ENCODE measurements at regions not wholly inside any gene's neighbourhood (a gene's known extent, or its start where the extent isn't known, plus 50 kb on each side); places are given as distances from the start of the nearest gene placed in this dataset.

- DNase-seq: no peak
- no peak for ATAC-seq
- Histone ChIP-seq H3K4me3 (no peak overlapping the region), H3K4me1 (peaks cover 0 to 26% (median 5%) of the 10 kb centered on the region in 9 donors), H3K9me3 (no peaks in the 10 kb centered on the region), H3K27me3 (no peaks in the 10 kb centered on the region), H3K36me3 (no peaks in the 10 kb centered on the region), H3K27ac (no peak overlapping the region)
- intact Hi-C loops (cut with DNase I): loop anchor here in 7 of 10 donors (5.0 to 10.0 kb wide), 12 partner anchors 42 to 995 kb away; partner anchors contain the start of genes USP12 (in 4 of the 7), RASL11A (in 2 of the 7), RPL21 (in 1 of the 7) and URAD (in 1 of the 7)
- TF ChIP-seq CTCF (IDR thresholded peaks at IDR 0.05): no peak
- WGBS, 2 donors: 75 to 78% methylated on average over 15 of the region's 15 CpGs
Observed at GRCh38 chr13:26989261-26989956, 182.2 kb downstream of the USP12 start.

DNA sequence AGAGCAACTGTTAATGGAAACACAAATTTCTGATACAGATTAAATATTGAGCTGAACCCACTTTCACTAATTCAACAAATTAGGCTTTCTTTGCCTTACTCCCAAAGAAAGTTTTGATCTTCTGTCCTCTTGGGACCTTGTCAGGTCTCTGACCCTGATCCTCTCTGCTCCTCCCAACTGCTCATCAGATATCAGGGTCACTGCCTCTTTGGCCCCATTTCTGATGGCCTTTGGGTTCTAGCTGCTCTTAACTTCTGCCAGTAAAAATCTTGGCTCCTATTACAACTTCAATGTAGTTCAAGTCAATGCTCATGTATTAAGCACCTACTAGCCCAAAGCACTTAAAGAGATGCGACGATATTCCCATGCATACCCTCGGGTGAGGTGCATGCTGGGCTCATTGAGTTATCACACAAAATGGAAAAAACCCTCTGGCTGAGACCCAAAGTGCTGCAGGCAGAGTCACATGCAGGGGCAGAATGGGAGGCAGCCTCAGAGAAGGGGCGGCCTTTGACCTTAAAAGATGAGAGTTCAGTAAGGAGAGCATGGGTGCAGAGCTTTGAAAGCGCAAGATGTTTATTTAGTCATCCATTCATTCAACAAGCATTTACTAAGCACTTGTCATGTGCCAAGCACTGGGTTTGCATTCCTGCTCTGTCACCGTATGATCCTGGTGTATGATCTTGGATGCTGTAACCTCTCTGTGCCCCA is 183.4 kb downstream of the USP12 start:
- no peak for TF ChIP-seq CTCF (IDR thresholded peaks at IDR 0.05)

DNA sequence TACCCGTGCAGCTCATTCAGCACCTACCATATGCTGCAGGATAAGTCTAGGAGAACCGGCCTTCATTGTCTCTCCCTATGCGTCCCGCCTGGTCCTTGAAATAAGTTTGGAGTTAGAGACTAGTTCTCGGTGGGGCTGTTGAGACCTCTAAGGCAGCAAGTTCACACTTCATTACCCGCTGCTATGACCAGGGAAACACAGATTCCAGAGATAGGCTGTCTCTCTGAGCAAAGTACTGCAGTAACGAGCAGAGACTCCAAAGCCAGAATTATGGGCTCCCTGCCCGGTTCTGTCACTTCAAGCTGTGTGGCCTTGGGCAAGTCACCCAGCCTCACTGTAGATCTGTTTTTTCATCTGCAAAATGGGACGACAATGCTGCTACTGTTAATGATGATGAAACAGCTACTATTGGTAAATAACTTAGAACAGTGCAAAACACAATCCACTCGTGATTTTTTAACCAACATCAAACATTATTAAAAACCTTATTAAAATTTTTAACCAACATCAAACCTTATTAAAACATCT is 184.1 kb downstream of the USP12 start:
- H3K4me1 ChIP-seq: peaks cover 0 to 32% (median 12%) of the 10 kb centered on the region in 9 donors
- DNase-seq: no peak
- 62 to 74% methylated on average over 10 of the region's 10 CpGs for WGBS, 2 donors
- H3K36me3 ChIP-seq: no peaks in the 10 kb centered on the region
- ATAC-seq: no peak
- H3K27me3 ChIP-seq: no peaks in the 10 kb centered on the region
- intact Hi-C loops (cut with DNase I): loop anchor here in 7 of 10 donors (2.0 to 10.0 kb wide), 13 partner anchors 40 to 997 kb away; partner anchors contain the start of genes USP12 (in 4 of the 7), RASL11A (in 2 of the 7), RPL21 (in 1 of the 7) and URAD (in 1 of the 7)
- no peak overlapping the region for H3K4me3 ChIP-seq
- H3K27ac ChIP-seq: no peak overlapping the region
- no peaks in the 10 kb centered on the region for H3K9me3 ChIP-seq
- TF ChIP-seq CTCF (IDR thresholded peaks at IDR 0.05): no peak

More for the DNA sequence above, 183.4 kb downstream of the USP12 start:
- DNase-seq (no peak), ATAC-seq (no peak)
- Histone ChIP-seq H3K4me1 (peaks cover 0 to 35% (median 10%) of the 10 kb centered on the region in 9 donors), H3K36me3 (no peaks in the 10 kb centered on the region), H3K9me3 (no peaks in the 10 kb centered on the region), H3K27ac (no peak overlapping the region), H3K27me3 (no peaks in the 10 kb centered on the region), H3K4me3 (no peak overlapping the region)
- WGBS, 2 donors: 79 to 81% methylated on average over 6 of the region's 6 CpGs
- intact Hi-C loops (cut with DNase I): loop anchor here in 7 of 10 donors (5.0 to 10.0 kb wide), 12 partner anchors 41 to 997 kb away; partner anchors contain the start of genes USP12 (in 4 of the 7), RASL11A (in 2 of the 7), RPL21 (in 1 of the 7) and URAD (in 1 of the 7)

DNA sequence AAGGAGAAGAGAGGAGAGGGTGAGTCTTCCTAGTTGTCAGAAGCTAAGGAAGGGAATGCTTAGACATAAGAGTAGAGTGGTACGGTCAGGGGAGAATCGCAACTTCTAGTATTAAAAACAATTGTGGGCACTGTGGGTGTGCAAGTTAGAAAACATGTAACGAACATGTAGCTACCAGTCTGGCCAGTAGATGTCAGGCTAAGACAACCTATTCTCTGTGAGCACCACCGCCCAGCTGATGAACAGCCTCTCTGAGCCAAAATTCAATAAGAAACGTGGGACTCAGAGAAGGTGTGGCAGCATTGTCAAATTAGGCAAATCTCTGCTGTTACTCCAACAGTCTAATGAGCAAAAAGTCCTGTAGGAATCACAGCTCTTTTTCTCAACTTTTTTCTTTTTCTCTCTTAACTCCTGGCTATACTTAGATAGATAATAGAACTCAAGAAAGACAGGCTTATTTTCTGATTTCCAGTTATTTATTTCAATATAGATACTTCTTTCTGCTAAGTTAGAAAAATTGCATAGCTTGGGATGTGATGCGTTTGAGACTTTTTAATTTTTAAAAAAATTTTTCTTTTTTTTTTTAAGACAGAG is 186.2 kb downstream of the USP12 start:
- peak in 1 of 2 donors; percentile 76 for DNase-seq
- H3K4me3 ChIP-seq: no peak overlapping the region
- H3K27me3 ChIP-seq: no peaks in the 10 kb centered on the region
- H3K36me3 ChIP-seq: no peaks in the 10 kb centered on the region
- WGBS, 2 donors: 9 to 13% methylated on average over 6 of the region's 6 CpGs
- H3K9me3 ChIP-seq: no peaks in the 10 kb centered on the region
- H3K4me1 ChIP-seq: peaks cover 0 to 27% (median 13%) of the 10 kb centered on the region in 9 donors
- H3K27ac ChIP-seq: no peak overlapping the region
- peak; percentile 44 to 78 (median 66) for ATAC-seq
- TF ChIP-seq CTCF (IDR thresholded peaks at IDR 0.05): peak; percentile 49 to 90 (median 80)
- intact Hi-C loops (cut with DNase I): loop anchor here (1.0 to 10.0 kb wide), 16 partner anchors 38 to 999 kb away; partner anchors contain the start of genes USP12 (in 4 of the 10), RASL11A (in 2 of the 10), RPL21 (in 1 of the 10) and URAD (in 1 of the 10)

All from heart right ventricle (tissue), 16 donors.